Osteoblast (primary cell): ENCODE measurements at regions not wholly inside any gene's neighbourhood (a gene's known extent, or its start where the extent isn't known, plus 50 kb on each side); places are given as distances from the start of the nearest gene placed in this dataset.
"Not testable (repeated sequence)": the region's sequence is repeated elsewhere in the genome, so short reads cannot be mapped to it uniquely, and the experiment has no call there.

Source experiments
- DNase-seq: peaks from one replicate; pipeline ENCODE4 v3.0.0; 2011; ENCODE audit warnings: low spot score, mixed read lengths; ENCODE audit not compliant: insufficient read length; ENCODE audit errors: missing footprints
- H2AFZ ChIP-seq: 2 replicates; pipeline ENCODE4 v1.6.0; 2011; ENCODE audit warnings: mild to moderate bottlenecking, low read length
- H3K27ac ChIP-seq: 2 replicates; pipeline ENCODE4 v1.5.1; 2011; ENCODE audit warnings: mild to moderate bottlenecking, low read depth, low read length, moderate library complexity
- H3K27me3 ChIP-seq: 2 replicates; pipeline ENCODE4 v1.6.0; 2012; ENCODE audit warnings: mild to moderate bottlenecking, control low read depth, inconsistent platforms, low read length, moderate library complexity; ENCODE audit not compliant: insufficient read depth
- H3K36me3 ChIP-seq: 2 replicates; pipeline ENCODE4 v1.5.1; 2011; ENCODE audit warnings: mild to moderate bottlenecking, low read length, control low read depth, moderate library complexity; ENCODE audit not compliant: insufficient read depth
- H3K4me1 ChIP-seq: 2 replicates; pipeline ENCODE4 v1.5.1; 2011; ENCODE audit warnings: mild to moderate bottlenecking, low read length, control low read depth, moderate library complexity; ENCODE audit not compliant: insufficient read depth
- H3K4me2 ChIP-seq: 2 replicates; pipeline ENCODE4 v1.6.0; 2011; ENCODE audit warnings: mild to moderate bottlenecking, low read length; ENCODE audit not compliant: insufficient read depth
- H3K4me3 ChIP-seq: fragments of 200-600 bp; sonication (generic); 3 replicates; pipeline ENCODE4 v1.5.1; 2012; ENCODE audit warnings: mild to moderate bottlenecking, low read length, inconsistent platforms; ENCODE audit not compliant: insufficient read depth
- H3K79me2 ChIP-seq: 2 replicates; pipeline ENCODE4 v1.6.0; 2012; ENCODE audit warnings: mild to moderate bottlenecking, low read length, control low read depth, inconsistent platforms; ENCODE audit not compliant: insufficient read depth
- H3K9me3 ChIP-seq: 2 replicates; pipeline ENCODE4 v1.5.1; 2011; ENCODE audit warnings: low read depth, low read length, control low read depth
- H4K20me1 ChIP-seq: 2 replicates; pipeline ENCODE4 v1.6.0; 2012; ENCODE audit warnings: mild to moderate bottlenecking, low read length, control low read depth; ENCODE audit not compliant: insufficient read depth
- CTCF ChIP-seq: IDR thresholded peaks from 2 replicates; pipeline ENCODE4 v1.5.1; 2011; ENCODE audit warnings: mild to moderate bottlenecking, low read depth, low read length, moderate library complexity; ENCODE audit errors: extremely low read depth

DNA sequence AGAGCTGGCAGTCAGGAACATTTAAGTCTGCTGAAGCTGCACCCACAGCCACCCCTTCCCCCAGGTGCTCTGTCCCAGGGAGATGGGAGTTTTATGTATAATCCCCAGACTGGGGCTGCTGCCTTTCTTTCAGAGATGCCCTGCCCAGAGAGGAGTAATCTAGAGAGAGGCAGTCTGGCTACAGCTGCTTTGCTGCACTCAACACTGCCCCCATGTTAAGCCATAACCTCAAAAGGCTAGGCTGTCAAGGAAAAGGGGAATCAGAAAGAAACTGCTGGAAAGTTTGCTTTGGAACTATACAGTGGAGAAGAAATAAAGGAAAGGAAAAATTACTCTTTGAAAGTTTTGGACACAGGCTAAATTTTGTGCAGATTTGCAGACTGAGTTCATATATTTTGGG lies 127.2 kb downstream of the MACIR start:
- H3K4me1 ChIP-seq: no peaks in the 10 kb centered on the region
- peak; percentile 9 for TF ChIP-seq CTCF
- H4K20me1 ChIP-seq: no peaks in the 10 kb centered on the region
- no peaks in the 10 kb centered on the region for H3K9me3 ChIP-seq
- no peaks in the 10 kb centered on the region for H3K36me3 ChIP-seq
- no peak overlapping the region for H3K27ac ChIP-seq
- no peaks in the 10 kb centered on the region for H3K79me2 ChIP-seq
- H3K4me3 ChIP-seq: no peak overlapping the region
- no peaks in the 10 kb centered on the region for H3K27me3 ChIP-seq
- no peak overlapping the region for H3K4me2 ChIP-seq
- no peak for DNase-seq
- H2AFZ ChIP-seq: peak overlapping the region; percentile 29

- not testable (repeated sequence) for H3K79me2 ChIP-seq, H3K27ac ChIP-seq, H3K36me3 ChIP-seq, H3K4me3 ChIP-seq, H3K4me2 ChIP-seq, H3K9me3 ChIP-seq, DNase-seq, H3K27me3 ChIP-seq, H4K20me1 ChIP-seq, H2AFZ ChIP-seq, H3K4me1 ChIP-seq
Measured at GRCh38 chr5:103377638-103378037, 119.1 kb downstream of the MACIR start.

- no peaks in the 10 kb centered on the region for H3K27me3 ChIP-seq
- H3K9me3 ChIP-seq: no peaks in the 10 kb centered on the region
- no peak overlapping the region for H3K4me2 ChIP-seq
- H2AFZ ChIP-seq: no peak overlapping the region
- TF ChIP-seq CTCF: no peak
- no peak overlapping the region for H3K27ac ChIP-seq
- DNase-seq: no peak
- H3K36me3 ChIP-seq: no peaks in the 10 kb centered on the region
- no peaks in the 10 kb centered on the region for H4K20me1 ChIP-seq
- H3K4me1 ChIP-seq: peaks cover 2% of the 10 kb centered on the region
- H3K79me2 ChIP-seq: no peaks in the 10 kb centered on the region
- H3K4me3 ChIP-seq: no peak overlapping the region
Measured at GRCh38 chr5:103375863-103376591, 117.5 kb downstream of the MACIR start.

GRCh38 chr5:103375350-103375749 lies 116.8 kb downstream of the MACIR start:
- peak; percentile 38 for TF ChIP-seq CTCF
- H3K4me3 ChIP-seq: no peak overlapping the region
- no peaks in the 10 kb centered on the region for H3K27me3 ChIP-seq
- H4K20me1 ChIP-seq: no peaks in the 10 kb centered on the region
- H3K9me3 ChIP-seq: no peaks in the 10 kb centered on the region
- H3K36me3 ChIP-seq: no peaks in the 10 kb centered on the region
- no peak overlapping the region for H3K27ac ChIP-seq
- H2AFZ ChIP-seq: no peak overlapping the region
- H3K4me2 ChIP-seq: no peak overlapping the region
- H3K4me1 ChIP-seq: peaks cover 2% of the 10 kb centered on the region
- no peak for DNase-seq
- no peaks in the 10 kb centered on the region for H3K79me2 ChIP-seq
